ENCODE measurements at regions not wholly inside any gene's neighbourhood (a gene's known extent, or its start where the extent isn't known, plus 50 kb on each side); places are given as distances from the start of the nearest gene placed in this dataset.
"Not testable (repeated sequence)": the region's sequence is repeated elsewhere in the genome, so short reads cannot be mapped to it uniquely, and the experiment has no call there.

DNA sequence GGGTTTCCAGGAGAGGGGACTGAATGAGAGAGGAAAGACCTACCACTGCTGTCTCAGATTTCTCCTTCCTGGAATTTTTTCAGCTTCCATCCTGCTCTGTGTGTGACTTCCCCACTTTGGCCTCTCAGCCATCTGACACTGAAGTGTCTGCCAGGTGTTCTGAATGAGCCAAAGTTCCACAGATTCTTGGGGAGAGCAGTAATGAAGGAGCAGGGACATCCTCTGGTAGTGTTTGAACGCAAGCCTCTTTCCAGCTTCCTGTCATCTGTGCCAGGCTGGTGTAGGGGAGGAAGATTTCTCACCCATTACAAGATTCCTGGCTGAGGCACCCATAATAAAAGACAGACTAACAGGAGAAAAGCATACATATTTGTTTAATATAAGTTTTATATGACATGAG is 141.7 kb upstream of the NRXN3 start:
- H3K36me3 ChIP-seq: no peaks in the 10 kb centered on the region
- H3K27ac ChIP-seq: no peak overlapping the region
- no peaks in the 10 kb centered on the region for H3K27me3 ChIP-seq
- H3K9me3 ChIP-seq (replicated peaks): no peaks in the 10 kb centered on the region
- no peak overlapping the region for H3K4me3 ChIP-seq
- H3K4me1 ChIP-seq: no peaks in the 10 kb centered on the region
- no peak for DNase-seq

DNA sequence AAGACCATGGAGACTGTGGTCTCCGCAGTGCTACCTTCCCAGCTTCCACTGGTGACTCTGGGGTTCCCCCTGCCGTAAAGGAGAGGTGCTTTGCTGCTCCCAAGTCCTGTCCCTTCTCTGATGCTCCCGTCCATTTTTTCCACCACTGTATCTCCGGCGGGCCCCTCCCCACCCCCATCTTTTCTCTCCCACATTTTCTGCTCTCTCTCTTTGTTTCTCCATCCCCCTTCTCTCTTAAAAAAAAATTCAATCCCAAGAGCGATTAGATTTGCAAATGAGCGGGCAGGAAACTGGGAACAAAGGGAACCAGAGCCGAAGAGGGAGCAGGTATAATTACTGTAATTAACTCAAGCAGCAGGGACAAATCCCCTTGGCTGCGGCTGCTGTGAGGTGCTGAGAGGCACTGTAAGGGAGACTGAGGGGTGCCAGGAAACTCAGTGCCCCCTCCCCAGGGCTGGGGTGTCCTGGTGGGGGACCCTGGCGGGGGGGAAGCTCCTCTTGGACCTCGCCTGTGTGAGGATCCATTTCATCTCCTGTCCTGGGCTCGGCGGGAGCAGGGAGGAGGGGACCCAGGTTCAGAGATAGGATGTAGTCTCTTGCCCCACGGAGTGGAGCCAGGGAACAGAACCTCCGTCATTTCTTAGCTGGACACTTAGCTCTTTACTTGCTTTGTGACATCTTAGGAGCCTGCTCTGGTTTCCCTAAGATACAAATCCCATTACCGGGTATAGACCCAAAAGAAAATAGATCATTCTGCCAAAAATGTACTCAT is 140.4 kb upstream of the NRXN3 start:
- peak; percentile 5 to 14 for DNase-seq
- Histone ChIP-seq H3K4me3 (no peak overlapping the region), H3K4me1 (no peaks in the 10 kb centered on the region), H3K27ac (no peak overlapping the region), H3K9me3 (replicated peaks) (no peaks in the 10 kb centered on the region), H3K27me3 (no peaks in the 10 kb centered on the region), H3K36me3 (no peaks in the 10 kb centered on the region)

DNA sequence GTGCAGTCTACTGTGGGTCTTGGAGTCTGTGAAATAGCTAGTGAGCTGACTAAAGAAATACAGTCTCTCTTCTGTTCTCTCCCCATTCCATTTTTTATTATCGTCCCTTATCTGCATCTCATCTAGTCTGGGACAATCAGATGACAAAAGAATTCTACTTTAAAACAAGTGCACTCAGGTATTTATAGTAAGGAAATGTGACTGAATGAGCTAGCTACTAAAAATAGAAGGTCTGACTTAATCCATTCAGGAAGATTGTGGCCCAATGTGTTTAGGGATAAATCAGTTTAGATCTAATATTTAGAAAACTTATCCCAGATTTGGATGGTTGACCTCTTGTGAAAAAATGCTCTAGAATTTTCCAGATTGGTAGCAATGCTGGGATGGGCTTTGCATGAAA is 126.8 kb upstream of the NRXN3 start:
- H3K9me3 ChIP-seq (replicated peaks): no peaks in the 10 kb centered on the region
- H3K4me3 ChIP-seq: no peak overlapping the region
- no peak overlapping the region for H3K27ac ChIP-seq
- H3K4me1 ChIP-seq: no peaks in the 10 kb centered on the region
- no peaks in the 10 kb centered on the region for H3K36me3 ChIP-seq
- H3K27me3 ChIP-seq: no peaks in the 10 kb centered on the region
- DNase-seq: no peak

DNA sequence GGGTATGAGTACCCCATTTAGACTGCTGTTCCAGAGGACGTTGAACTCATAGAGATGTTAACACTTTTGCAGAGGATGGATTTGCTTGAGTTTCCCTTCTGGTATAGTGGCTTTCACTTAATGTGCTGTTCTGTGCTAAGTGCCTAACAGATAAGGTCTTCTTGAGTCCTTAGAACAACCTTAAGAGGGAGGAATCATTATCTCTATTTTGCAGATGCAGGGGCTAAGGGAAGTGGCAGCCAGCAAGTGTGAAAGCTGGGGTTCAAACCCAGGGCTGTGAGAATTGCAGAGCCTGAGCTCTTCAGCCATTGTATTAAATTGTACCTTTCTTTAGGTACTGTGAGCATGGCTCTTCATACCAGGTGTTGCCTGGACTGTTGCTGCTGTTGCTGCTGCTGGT is 122.1 kb upstream of the NRXN3 start:
- Histone ChIP-seq H3K27ac (no peak overlapping the region), H3K36me3 (no peaks in the 10 kb centered on the region), H3K27me3 (no peaks in the 10 kb centered on the region), H3K4me3 (no peak overlapping the region), H3K4me1 (no peaks in the 10 kb centered on the region), H3K9me3 (replicated peaks) (no peaks in the 10 kb centered on the region)
- no peak for DNase-seq

DNA sequence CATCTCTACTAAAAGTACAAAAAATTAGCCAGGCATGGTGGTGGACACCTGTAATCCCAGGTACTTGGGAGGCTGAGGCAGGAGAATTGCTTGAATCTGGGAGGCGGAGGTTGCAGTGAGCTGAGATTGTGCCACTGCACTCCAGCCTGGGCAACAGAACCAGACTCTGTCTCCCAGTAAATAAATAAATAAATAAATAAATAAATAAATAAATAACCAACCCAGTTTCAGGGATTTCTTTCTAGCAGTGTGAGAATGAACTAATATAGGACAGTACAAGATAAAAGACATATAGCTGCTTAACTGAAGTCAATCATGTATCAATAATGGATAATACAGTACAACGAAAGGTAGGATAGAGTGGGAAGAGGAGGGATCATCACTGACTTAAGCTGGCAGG is 113.3 kb upstream of the NRXN3 start:
- H3K36me3 ChIP-seq; DNase-seq; H3K27me3 ChIP-seq; H3K4me1 ChIP-seq; H3K9me3 ChIP-seq (replicated peaks); H3K27ac ChIP-seq; H3K4me3 ChIP-seq: not testable (repeated sequence)

DNA sequence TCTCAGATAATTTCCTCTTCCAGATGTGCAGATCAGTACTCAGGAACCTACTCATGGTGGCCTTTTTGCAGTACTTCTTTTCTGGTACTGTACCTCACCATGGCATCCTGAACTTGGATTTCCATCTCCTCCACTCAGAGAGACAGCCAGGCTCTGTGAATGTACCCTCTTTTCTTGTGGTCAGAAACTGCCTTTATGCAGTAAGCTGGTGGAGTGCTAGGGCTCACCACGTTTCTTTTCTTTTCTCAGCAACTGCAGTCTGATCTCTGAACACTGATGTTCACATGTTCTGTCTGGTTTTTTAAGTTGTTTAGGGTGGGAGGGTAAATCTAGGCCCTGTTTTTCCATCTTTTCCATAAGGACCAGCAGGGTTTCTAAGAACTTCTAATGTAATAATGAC is 99.8 kb upstream of the NRXN3 start:
- H3K36me3 ChIP-seq: no peaks in the 10 kb centered on the region
- DNase-seq: no peak
- H3K4me1 ChIP-seq: no peaks in the 10 kb centered on the region
- H3K27me3 ChIP-seq: no peaks in the 10 kb centered on the region
- no peak overlapping the region for H3K4me3 ChIP-seq
- H3K9me3 ChIP-seq (replicated peaks): no peaks in the 10 kb centered on the region
- no peak overlapping the region for H3K27ac ChIP-seq

DNA sequence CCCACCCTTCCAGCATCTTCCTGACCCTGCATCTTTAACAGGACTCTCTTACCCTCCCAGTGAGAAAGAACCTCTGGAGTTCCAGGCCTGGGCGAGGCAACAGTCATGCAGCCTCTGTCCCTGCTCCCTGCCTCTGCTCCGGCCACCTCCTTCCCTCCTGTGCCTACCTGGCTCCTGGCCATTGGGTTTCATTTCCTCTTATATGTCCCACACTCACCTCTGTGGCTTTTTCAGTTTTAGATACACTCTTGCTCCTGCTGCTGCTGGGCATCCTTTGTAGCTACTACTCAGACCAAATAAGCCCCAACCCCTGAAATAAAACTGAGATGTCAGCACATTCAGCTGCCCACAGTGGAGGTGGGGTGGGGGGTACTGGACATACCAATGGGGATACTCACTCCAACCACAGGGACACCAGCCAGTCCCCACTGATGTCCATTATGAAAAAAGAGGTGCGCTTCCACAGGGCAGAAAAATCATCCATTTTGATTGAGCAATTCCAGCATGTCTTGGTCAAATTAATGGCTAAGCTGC is 99.1 kb upstream of the NRXN3 start:
- H3K27me3 ChIP-seq: no peaks in the 10 kb centered on the region
- no peak overlapping the region for H3K4me3 ChIP-seq
- no peak overlapping the region for H3K27ac ChIP-seq
- DNase-seq: no peak
- H3K36me3 ChIP-seq: no peaks in the 10 kb centered on the region
- H3K9me3 ChIP-seq (replicated peaks): no peaks in the 10 kb centered on the region
- H3K4me1 ChIP-seq: no peaks in the 10 kb centered on the region

DNA sequence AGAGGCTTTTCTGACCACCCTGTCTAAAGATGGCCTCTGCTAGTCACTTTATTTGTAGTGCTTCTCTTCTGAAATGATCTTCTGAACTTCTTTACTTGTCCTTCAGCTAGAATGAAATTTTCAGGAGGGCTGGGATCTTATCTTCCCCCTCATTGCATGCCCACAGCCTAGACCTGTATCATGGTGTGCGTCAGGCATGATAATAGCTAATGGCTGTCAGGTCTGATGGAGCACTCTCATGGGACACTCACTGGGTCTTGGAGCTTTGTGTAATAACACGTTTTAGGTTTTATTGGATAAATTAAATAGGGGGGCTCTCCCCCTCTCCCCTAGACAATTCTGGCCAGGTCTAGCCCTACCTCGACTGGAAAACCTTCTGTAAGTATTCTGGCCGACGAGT is 97.1 kb upstream of the NRXN3 start:
- DNase-seq: no peak
- no peaks in the 10 kb centered on the region for H3K27me3 ChIP-seq
- no peaks in the 10 kb centered on the region for H3K9me3 ChIP-seq (replicated peaks)
- H3K27ac ChIP-seq: no peak overlapping the region
- no peaks in the 10 kb centered on the region for H3K36me3 ChIP-seq
- no peaks in the 10 kb centered on the region for H3K4me1 ChIP-seq
- H3K4me3 ChIP-seq: no peak overlapping the region

DNA sequence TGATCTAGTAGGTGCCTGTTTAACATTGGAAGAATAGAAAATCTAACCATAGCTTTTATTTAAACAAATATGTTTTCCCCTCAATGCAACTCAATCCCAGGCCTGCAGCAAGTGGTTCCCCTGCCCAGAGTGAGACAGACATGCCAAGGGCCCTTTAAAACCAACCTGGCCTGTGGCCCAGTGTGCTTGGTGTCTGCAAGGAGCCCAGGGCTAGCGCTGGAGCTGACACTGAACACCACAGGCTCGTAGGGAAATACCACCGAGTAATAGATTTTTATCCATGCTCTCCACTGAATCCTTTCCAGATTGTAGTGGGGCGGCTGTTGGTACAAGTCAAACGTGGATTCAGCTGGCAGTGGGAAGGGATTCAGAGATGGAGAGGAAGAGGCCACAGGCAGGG is 95.6 kb upstream of the NRXN3 start:
- H3K27ac ChIP-seq: no peak overlapping the region
- no peaks in the 10 kb centered on the region for H3K9me3 ChIP-seq (replicated peaks)
- H3K4me3 ChIP-seq: no peak overlapping the region
- H3K4me1 ChIP-seq: no peaks in the 10 kb centered on the region
- H3K27me3 ChIP-seq: no peaks in the 10 kb centered on the region
- DNase-seq: no peak
- H3K36me3 ChIP-seq: no peaks in the 10 kb centered on the region

DNA sequence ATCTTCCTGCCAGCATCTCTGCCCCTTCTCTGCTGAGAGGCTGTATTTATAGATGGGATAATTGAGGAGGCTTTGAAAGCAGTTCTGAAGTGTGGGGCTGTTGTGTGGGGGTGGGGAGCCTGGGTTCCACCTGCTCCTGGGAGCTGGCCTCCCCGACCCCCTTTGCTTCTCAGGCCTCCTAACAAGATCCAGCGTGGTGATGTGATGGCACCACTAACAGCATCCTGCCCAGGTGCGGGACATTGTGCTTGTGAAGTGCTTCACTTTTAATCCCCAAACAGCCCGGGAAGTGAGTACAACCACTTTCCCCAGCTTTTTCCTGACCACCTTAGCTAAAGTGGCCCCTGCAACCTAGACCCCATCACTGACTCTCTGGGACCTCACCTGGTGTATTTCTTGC is 95.1 kb upstream of the NRXN3 start:
- H3K4me1 ChIP-seq: no peaks in the 10 kb centered on the region
- no peak overlapping the region for H3K4me3 ChIP-seq
- H3K9me3 ChIP-seq (replicated peaks): no peaks in the 10 kb centered on the region
- H3K27me3 ChIP-seq: no peaks in the 10 kb centered on the region
- H3K36me3 ChIP-seq: no peaks in the 10 kb centered on the region
- H3K27ac ChIP-seq: no peak overlapping the region
- DNase-seq: no peak

DNA sequence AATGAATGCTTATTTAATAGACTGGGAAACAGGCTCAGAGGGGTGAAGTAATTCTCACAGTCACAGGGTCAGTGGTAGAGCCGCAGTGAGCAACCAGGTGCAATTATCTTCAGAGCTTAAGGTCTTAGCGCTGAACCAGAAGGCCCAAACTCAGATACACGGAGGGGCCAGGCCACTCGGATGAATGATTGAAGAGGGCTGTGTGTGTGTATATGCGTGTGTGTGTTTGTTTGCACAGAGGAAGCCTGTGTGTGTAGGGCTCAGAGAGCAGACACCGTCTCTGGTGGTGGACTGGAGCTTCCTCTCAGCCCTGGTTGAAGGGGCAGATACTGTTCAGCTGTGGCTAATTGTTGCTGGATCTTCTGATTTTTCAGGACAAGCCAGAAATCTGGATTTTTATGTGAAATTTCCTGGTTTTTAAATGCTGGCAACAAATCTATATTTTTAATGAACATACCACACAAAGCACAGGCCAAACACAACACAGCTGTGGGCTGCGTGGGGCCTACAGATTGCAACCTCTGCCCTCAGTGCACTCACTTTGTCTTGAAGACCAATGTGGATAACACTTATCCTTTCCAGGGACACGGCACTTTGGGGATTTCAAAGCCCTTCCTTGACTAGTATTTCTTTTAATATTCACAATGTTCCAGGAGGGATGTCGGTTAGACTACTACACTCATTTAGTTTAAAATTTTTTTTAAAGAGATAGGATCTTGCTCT is 94.5 kb upstream of the NRXN3 start:
- Histone ChIP-seq H3K27me3 (no peaks in the 10 kb centered on the region), H3K4me1 (no peaks in the 10 kb centered on the region), H3K4me3 (no peak overlapping the region), H3K36me3 (no peaks in the 10 kb centered on the region), H3K27ac (no peak overlapping the region), H3K9me3 (replicated peaks) (no peaks in the 10 kb centered on the region)
- peak in 1 of 2 experiments; percentile 9 for DNase-seq

DNA sequence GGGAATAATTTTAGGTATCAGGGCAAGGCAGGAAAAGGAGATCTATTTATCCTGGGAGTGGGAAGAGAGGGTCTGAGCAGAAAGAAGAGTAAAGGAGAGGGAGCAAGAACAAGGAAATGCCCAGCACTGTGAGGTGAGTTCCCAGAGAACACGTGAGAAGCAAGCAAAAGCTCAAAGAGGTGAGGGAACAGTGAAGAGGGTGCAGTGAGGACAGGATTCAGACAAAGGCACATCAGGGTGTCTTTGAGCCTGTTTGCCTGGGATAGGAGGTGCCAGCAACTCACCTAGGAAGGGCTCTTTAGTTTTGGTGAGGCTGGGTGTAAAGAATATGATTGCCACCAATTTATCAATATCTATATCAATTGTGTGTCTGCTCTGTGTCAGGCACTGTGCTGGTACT is 88.9 kb upstream of the NRXN3 start:
- no peak overlapping the region for H3K4me3 ChIP-seq
- no peaks in the 10 kb centered on the region for H3K4me1 ChIP-seq
- H3K27me3 ChIP-seq: no peaks in the 10 kb centered on the region
- H3K36me3 ChIP-seq: no peaks in the 10 kb centered on the region
- H3K9me3 ChIP-seq (replicated peaks): no peaks in the 10 kb centered on the region
- DNase-seq: no peak
- no peak overlapping the region for H3K27ac ChIP-seq

DNA sequence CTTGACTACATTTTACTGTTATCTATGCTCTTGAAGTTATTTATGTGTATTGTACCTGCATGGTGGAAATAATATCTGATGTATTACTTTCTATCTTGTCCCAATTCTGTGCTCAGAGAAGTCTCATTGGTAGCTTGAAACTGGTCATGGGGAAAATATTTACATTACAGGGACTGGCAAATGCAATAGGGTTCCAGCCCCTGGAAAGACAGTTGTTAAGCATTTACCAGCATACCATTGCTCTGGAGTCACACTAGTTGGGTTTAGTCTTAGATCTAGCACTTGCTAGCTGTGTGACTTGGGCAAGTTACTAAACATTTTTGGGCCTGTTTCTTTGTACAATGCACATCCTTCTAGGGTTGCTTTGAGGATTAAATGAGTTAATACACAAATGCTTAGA is 86.3 kb upstream of the NRXN3 start:
- H3K27me3 ChIP-seq: no peaks in the 10 kb centered on the region
- H3K36me3 ChIP-seq: no peaks in the 10 kb centered on the region
- no peak for DNase-seq
- no peaks in the 10 kb centered on the region for H3K4me1 ChIP-seq
- H3K9me3 ChIP-seq (replicated peaks): no peaks in the 10 kb centered on the region
- H3K4me3 ChIP-seq: no peak overlapping the region
- H3K27ac ChIP-seq: no peak overlapping the region

DNA sequence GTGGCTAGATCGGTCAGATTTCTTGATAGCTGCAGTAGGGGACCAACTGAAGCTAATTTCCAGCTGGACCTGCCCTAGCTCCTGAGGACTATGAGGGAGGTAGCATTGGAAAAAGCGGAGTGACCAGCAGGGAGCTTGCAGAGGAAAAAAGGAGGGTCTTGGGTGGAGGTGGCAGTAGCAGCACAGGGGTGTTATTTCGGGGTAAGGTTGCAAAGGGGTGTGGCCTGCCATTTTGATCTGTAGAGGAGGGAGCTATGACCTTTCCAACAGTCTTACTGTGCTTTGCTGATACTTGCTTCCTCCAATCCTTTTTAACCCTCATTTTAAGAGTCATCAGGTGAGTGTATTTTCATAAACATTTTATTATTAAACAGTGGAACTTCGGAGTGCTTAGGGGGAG is 83.8 kb upstream of the NRXN3 start:
- Histone ChIP-seq H3K4me3 (no peak overlapping the region), H3K9me3 (replicated peaks) (no peaks in the 10 kb centered on the region), H3K27ac (no peak overlapping the region), H3K4me1 (no peaks in the 10 kb centered on the region), H3K36me3 (no peaks in the 10 kb centered on the region), H3K27me3 (no peaks in the 10 kb centered on the region; the same call in 1 of the 2 replicates)
- no peak for DNase-seq

DNA sequence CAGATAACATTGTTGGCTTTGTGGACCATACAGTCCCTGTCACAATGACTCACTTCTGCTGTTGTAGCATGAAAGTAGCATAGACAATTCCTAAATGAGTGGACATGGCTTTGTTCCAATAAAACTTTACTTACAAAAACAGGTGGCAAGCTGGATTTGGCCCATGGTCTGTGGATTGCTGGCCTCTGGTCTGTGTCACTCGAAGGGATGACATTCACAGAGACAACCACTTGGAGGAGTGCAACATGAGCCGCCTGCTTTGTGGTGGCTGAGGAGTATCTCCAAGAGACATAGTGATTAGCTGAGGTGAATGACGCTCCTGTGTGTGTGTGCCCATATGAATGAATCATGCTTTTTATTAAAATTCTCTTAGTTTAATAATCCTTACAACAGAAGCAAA is 81.3 kb upstream of the NRXN3 start:
- Histone ChIP-seq H3K36me3 (no peaks in the 10 kb centered on the region), H3K4me1 (no peaks in the 10 kb centered on the region), H3K27me3 (no peaks in the 10 kb centered on the region; the same call in 1 of the 2 replicates), H3K27ac (no peak overlapping the region), H3K9me3 (replicated peaks) (no peaks in the 10 kb centered on the region), H3K4me3 (no peak overlapping the region)
- peak; percentile 23 to 56 for DNase-seq

DNA sequence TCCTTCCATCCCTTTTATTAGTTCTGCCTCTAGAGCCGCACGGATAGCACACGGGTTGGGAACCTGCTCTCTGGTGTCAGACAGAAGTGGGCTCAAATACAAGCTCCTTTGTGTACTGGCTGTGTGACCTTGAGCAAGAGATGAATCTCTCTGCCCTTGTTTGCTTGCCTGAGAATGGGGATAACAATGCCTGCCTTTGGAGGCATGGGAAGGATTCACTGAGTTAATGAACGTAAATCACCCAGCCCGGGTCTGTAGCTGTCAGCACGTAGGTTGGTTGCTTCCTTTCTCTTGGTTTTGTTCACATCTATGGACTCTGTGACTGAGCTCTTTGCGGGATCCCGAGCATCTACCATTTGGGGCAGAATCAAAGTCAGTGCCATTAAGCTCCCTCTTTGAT is 79.3 kb upstream of the NRXN3 start:
- Histone ChIP-seq H3K4me3 (no peak overlapping the region), H3K27ac (no peak overlapping the region), H3K4me1 (no peaks in the 10 kb centered on the region), H3K27me3 (no peaks in the 10 kb centered on the region; the same call in 1 of the 2 replicates), H3K36me3 (no peaks in the 10 kb centered on the region), H3K9me3 (replicated peaks) (no peaks in the 10 kb centered on the region)
- no peak for DNase-seq

All from SJCRH30 (cell line).